ENCODE measurements at regions not wholly inside any gene's neighbourhood (a gene's known extent, or its start where the extent isn't known, plus 50 kb on each side); places are given as distances from the start of the nearest gene placed in this dataset.

DNA sequence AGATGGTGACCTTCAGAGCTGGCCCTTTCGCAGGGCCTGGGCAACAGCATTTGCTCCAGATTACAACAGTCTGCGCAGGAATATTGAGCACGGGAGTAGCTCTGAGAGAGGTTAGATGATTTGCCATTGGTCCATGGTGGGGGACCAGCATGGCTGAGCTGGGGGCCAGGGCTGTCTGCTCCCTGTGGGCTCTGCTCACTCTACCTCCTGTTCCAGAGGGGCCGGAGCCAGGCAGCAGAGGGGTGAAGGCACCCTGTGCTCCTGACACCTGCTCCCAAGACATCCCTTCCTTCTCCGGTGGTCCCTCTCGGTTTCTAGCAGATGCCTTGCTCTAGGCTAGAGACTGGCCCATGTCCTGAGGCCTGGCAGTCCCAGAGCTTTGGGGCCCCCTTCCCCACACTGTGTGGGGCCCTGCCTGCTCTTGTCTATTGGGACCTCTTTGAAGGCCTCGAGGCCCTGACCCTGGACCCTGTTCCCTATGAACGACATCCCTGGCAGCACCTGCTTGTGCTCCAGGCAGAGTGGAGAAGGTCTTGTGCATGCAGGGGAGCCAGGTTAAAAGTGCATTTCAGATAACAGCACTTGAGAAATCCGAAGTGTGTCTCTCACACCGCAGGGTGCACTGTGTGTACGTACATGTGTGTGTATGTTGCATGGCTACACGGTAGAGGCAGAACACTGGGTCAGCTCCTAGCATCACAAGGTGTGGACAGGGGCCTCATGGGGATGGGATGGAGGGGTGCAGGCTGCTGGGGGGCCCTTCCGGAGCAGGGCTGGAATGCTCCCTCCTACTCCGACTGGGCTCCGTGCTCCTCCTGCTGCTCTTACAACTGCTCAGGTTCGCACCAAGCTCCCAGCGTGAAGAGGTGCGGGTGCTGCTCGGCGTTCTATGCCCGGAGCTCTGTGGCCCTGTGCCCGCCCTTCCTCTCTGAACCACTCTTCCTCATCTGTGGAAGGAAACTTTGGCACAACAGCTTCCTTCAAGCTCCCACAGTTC lies 123.3 kb upstream of the B3GAT1 start:
- no peak for DNase-seq (ENCODE audit: low spot score)

GRCh38 chr11:134533511-134533910 lies 121.5 kb upstream of the B3GAT1 start:
- no peak for DNase-seq (ENCODE audit: low spot score)

GRCh38 chr11:134532921-134533421 lies 120.9 kb upstream of the B3GAT1 start:
- DNase-seq (ENCODE audit: low spot score), result no peak

DNA sequence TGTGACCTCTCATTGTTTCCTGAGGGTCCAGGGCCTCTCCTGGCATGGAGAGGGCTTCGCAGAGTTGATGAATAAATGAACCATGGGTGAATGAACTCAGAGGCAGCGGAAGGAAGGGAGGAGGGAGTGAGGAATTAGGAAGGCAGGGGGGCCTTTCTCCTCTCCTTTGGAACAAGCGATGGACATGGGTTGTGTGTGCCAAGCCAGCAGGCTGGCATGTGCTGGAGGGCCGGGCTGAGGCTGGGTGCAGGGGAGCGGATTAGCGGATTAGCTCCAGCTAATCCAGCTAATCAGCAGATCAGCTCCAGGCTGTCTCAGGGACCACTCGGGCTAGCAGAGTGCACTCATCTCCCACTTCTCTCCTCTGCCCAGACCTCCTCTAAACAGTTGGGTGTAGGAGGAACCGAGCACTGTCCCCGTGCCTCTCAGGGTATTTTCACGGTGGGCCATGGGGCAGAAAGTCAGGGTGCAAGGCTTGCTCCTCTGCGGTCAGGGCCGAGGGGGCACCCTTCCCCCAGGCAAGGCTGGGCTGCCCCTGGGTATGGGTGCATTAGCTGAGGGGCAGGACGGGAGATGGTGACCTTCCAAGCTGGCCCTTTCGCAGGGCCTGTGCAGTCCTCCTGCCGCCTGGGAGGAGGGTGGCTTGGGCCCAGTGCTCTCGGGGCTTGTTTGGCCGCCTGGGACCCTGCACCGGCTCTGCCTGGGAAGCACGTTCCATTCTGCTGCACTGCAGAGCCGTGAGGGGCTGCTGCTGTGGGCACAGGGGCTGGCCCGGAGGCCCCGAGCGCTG lies 120.3 kb upstream of the B3GAT1 start:
- no peak for DNase-seq (ENCODE audit: low spot score)

DNA sequence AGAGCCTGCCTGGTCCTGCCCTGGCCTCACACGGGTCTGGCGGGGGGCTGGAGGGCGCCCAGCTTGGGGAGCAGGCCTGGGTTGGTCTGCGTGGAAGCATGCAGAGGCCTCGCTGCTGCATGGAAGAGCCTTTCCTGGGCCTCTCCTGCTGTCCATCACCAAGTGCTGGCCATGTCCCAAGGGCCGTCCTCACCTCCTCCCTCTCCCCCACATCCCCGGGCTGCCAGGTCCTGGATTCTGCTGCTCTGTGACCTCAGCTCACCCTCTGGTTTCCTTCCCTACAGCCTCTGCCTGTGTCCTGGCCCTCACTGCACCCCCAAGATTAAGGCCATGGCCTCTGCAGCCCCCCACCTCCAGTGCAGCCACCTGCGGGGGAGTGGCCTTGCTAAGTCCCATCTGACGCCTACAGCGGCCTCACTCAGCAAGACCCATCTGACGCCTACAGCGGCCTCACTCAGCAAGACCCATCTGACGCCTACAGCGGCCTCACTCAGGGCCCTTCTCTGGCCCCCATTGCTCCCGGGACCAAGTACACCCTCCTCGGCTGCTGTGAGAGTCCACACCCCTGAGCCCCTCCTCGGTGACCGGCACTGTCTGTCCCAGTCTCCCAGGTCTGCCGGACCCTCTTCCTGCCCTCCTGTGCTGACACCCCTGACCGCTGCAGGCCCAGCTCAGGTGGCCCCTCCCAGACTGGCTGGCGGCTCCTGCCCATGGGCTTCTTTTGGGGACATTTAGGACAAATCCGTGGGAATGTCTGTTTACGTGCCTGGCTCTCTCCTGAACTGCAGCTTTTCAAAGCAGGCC lies 119.5 kb upstream of the B3GAT1 start:
- DNase-seq (ENCODE audit: low spot score), result no peak

GRCh38 chr11:134530636-134531326 lies 118.7 kb upstream of the B3GAT1 start:
- no peak for DNase-seq (ENCODE audit: low spot score)

DNA sequence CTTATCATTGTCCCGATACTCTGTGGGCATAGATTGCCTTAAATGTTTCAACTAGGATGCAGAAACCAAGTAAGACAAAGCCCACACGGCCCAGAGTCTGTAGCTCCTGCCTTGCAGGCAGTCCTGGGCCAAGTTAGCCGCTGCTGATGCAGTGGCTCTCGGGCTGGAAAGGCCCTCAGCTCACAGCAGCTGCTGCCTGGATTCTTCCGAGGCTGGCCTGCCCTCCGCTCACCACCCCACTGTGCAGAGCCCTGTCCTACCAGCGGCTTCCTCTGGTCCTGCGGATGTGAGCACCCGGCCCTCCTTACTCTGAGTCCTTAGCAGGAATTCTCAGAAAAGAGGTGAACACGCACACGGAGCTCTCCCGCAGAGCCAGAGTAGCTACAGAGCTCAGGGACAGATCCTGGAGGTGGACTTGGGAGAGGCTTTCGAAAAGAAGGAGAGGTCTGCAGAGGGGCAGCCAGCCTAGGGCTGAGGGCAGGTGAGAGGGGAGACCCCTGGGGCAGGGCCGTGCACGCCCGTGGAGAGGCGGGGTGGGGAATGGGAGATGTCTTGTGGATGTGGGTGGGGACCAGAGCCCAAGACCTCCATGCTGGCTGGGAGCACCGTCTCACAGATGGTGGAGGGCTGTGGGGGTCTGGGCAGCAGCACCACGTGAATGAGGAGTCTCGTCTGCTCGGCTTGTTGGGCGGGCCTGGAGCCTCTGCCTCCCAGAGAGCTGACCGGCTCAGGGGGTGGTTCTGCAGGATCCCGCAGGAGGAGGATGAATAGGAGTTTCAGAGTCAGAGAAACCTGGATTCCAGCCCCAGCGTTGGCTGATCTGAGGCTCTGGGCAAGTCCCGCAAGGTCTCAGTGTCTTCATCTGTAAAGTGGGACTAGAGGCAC lies 117.4 kb upstream of the B3GAT1 start:
- no peak for DNase-seq (ENCODE audit: low spot score)

- no peak for DNase-seq (ENCODE audit: low spot score)
These were observed 116.4 kb upstream of the B3GAT1 start for GRCh38 chr11:134528453-134528852.

DNA sequence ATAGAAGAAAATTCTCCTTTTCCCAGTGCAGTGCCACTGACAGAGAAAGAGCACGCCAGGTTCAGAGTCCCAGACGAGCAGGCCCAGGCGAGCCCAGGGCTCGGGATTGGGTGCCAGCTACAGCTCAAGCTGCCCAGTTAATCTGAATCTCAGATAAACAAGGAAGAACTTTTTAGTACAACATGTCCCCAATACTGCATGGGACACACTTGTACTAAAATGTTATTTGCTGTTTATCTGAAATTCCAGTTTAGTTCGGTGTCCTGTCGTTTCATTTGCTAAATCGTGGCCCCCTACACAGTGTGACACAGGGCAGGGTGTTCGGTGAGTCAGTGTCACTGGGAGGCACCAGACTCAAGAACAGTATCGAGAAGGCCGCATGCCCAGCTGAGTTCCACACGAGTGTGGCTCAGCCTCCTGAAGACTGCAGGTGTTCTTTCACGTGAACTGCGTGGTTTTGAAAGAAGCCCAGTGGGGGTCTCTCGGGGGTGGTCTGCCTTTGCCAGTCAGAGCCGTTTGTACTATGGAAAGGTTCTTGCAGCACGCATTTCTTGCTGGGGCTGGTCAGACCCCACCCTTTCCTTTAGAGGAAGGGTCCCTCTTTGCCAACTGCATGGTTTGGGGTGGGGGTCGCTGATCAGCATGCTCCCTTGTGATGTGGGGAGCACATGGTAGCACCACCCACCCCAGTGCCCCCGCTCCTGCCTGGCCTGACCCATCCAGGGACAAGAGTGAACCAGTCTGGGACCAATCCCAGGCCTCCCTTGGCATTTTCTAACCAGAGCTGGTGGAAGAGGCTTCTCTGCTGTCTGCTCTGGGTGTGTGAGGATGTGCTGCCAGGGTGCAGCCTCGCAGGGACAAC lies 115.6 kb upstream of the B3GAT1 start:
- no peak for DNase-seq (ENCODE audit: low spot score)

- no peak for DNase-seq (ENCODE audit: low spot score)
These were observed 113.1 kb upstream of the B3GAT1 start for GRCh38 chr11:134524896-134525845.

GRCh38 chr11:134524201-134524600 lies 112.2 kb upstream of the B3GAT1 start:
- no peak for DNase-seq (ENCODE audit: low spot score)

GRCh38 chr11:134522782-134523570 lies 110.9 kb upstream of the B3GAT1 start:
- DNase-seq (ENCODE audit: low spot score), result no peak

DNA sequence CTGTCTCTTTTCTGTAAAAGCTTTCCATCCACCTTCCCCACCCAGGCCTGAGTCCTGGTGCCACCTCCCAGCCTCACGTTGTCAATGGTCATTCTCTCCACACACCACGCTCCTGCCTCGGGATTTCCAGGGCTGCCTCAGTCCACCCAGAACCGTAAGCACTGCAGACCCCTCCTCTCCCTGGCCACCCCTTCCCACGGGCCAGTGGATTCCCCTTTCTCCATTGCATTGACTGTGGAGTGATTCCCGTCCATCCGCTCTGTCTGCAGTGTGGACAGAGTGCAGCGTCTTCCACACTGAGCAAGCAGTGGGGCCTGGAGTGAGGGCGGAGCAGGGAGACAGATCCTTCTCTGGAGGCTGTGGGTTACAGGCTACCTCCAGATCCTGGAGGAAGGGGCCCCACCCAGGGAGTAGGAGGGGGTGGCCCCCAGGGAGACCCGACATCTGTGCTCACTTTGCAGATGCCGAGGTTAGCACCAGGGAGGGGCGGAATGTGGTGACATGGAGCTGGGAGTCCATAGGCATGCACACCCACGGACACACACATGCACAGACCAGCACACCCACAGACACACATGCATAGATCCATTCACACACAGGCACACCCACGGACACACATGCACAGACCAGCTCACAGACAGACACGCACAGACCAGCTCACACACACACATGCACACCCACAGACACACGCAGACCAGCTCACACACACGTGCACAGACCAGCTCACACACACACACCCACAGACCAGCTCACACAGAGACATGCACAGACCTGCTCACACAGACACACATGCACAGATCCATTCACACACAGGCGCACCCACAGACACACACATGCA lies 109.6 kb upstream of the B3GAT1 start:
- no peak for DNase-seq (ENCODE audit: low spot score)

GRCh38 chr11:134521001-134521400 lies 109.0 kb upstream of the B3GAT1 start:
- no peak for DNase-seq (ENCODE audit: low spot score)

DNA sequence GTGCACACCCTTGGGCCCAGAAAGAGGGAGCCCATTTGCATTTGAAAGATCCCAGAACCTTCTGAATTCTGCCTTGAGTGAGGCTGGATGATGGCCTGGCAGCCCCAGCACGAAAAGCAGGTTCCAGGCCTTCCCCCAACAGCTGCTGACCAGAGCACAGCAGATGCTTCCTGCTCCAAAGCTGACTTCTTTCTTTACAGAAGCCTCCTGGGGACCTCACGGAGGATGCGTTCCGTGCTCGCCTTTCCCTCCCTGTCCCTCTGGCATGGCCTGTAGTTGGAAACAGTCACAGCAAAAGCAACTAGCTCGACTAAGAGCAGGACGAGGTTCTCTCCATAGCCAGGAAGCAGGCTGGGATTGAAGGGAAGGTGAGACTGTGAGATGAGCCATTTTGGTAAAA lies 107.7 kb upstream of the B3GAT1 start:
- no peak for DNase-seq (ENCODE audit: low spot score)

DNA sequence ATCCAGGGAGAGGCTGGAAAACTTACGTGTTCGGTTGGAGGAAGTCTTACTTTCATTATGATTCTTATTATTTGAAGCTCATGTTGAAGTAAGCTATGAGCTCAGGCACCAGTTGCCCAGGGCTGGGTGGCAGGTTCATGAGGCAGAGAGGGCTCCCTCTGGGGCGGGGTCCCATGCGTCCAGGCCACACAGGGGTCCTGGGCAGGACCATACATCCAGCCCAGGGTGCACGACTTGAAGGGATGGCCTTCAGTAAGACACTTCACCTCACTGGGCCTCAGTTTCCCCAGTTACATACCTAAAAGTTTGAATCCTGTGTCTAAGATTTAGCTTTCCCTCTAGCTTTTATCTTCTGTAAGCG lies 107.3 kb upstream of the B3GAT1 start:
- no peak for DNase-seq (ENCODE audit: low spot score)
